NB4 (cell line): ENCODE measurements at regions not wholly inside any gene's neighbourhood (a gene's known extent, or its start where the extent isn't known, plus 50 kb on each side); places are given as distances from the start of the nearest gene placed in this dataset.
"Not testable (repeated sequence)": the region's sequence is repeated elsewhere in the genome, so short reads cannot be mapped to it uniquely, and the experiment has no call there.

Experiments
- DNase-seq: peaks from one replicate; pipeline ENCODE4 v3.0.0; 2010; ENCODE audit warnings: low read depth
- H3K4me3 ChIP-seq: one replicate; pipeline ENCODE4 v1.5.1; 2011; ENCODE audit warnings: mild to moderate bottlenecking, low read depth, low read length, moderate library complexity
- CTCF ChIP-seq: IDR thresholded peaks from one replicate; pipeline ENCODE4 v1.5.1; 2012; ENCODE audit warnings: low read depth, low read length
- MAX ChIP-seq: IDR thresholded peaks from 2 replicates; pipeline ENCODE4 v1.6.1; 2011; ENCODE audit warnings: low read depth, low read length
- MYC ChIP-seq: IDR thresholded peaks from 2 replicates; pipeline ENCODE4 v1.6.1; 2011; ENCODE audit warnings: low read depth, low read length
- POLR2A ChIP-seq: IDR thresholded peaks from 2 replicates; pipeline ENCODE4 v1.6.1; 2011; ENCODE audit warnings: mild to moderate bottlenecking; ENCODE audit not compliant: insufficient read length; ENCODE audit errors: extremely low read depth

- TF ChIP-seq POLR2A (no peak), MAX (no peak), CTCF (no peak), MYC (no peak)
- no peak overlapping the region for H3K4me3 ChIP-seq
These were observed 173.9 kb downstream of the EPM2A start for GRCh38 chr6:145561095-145562072.

GRCh38 chr6:145562771-145563615 is 172.3 kb downstream of the EPM2A start:
- no peak for TF ChIP-seq CTCF
- no peak for DNase-seq
- no peak overlapping the region for H3K4me3 ChIP-seq

More at GRCh38 chr6:145561095-145562072, 173.9 kb downstream of the EPM2A start:
- no peak for DNase-seq

- DNase-seq = no peak
- no peak overlapping the region for H3K4me3 ChIP-seq
- TF ChIP-seq POLR2A (no peak), MYC (no peak), CTCF (no peak), MAX (no peak)
These were observed 170.8 kb downstream of the EPM2A start for GRCh38 chr6:145564553-145564952.

GRCh38 chr6:145567684-145568252 is 167.6 kb downstream of the EPM2A start:
- TF ChIP-seq POLR2A = no peak
- no peak for TF ChIP-seq MYC
- no peak for TF ChIP-seq CTCF
- no peak for TF ChIP-seq MAX
- no peak overlapping the region for H3K4me3 ChIP-seq
- no peak for DNase-seq

- TF ChIP-seq POLR2A (no peak), CTCF (no peak), MYC (no peak)
- DNase-seq = no peak
- no peak overlapping the region for H3K4me3 ChIP-seq
These were observed 166.2 kb downstream of the EPM2A start for GRCh38 chr6:145569140-145569539.

- not testable (repeated sequence) for DNase-seq, H3K4me3 ChIP-seq
These were observed 165.0 kb downstream of the EPM2A start for GRCh38 chr6:145570336-145570735.

GRCh38 chr6:145574269-145574668 is 161.1 kb downstream of the EPM2A start:
- H3K4me3 ChIP-seq, DNase-seq: not testable (repeated sequence)
